Effector memory CD4-positive, alpha-beta T cell (primary cell): ENCODE measurements at regions not wholly inside any gene's neighbourhood (a gene's known extent, or its start where the extent isn't known, plus 50 kb on each side); places are given as distances from the start of the nearest gene placed in this dataset.

Experiments used
- DNase-seq, 3 donors: peaks; one replicate each; pipeline ENCODE4 v3.0.0-alpha.2; 2020
- H3K27ac ChIP-seq: 2 replicates; pipeline ENCODE4 v1.7.0; 2013; ENCODE audit warnings: mild to moderate bottlenecking, low read length, moderate library complexity; ENCODE audit not compliant: insufficient read depth, poor library complexity, severe bottlenecking
- H3K27me3 ChIP-seq: replicated peaks from 2 replicates; pipeline ENCODE4 v1.7.0; 2013; ENCODE audit warnings: mild to moderate bottlenecking, low read length; ENCODE audit not compliant: insufficient read depth, control insufficient read depth, poor library complexity, severe bottlenecking
- H3K36me3 ChIP-seq: 2 replicates; pipeline ENCODE4 v1.7.0; 2013; ENCODE audit warnings: mild to moderate bottlenecking, low read length, moderate library complexity; ENCODE audit not compliant: control insufficient read depth, insufficient read depth
- H3K4me1 ChIP-seq: 2 replicates; pipeline ENCODE4 v1.7.0; 2013; ENCODE audit warnings: low read length, mild to moderate bottlenecking; ENCODE audit not compliant: control insufficient read depth, insufficient read depth, poor library complexity, severe bottlenecking
- H3K4me3 ChIP-seq: 2 replicates; pipeline ENCODE4 v1.7.0; 2013; ENCODE audit warnings: low read length, low read depth, mild to moderate bottlenecking; ENCODE audit not compliant: insufficient read depth, poor library complexity, severe bottlenecking
- H3K9me3 ChIP-seq: 2 replicates; pipeline ENCODE4 v1.7.0; 2013; ENCODE audit warnings: mild to moderate bottlenecking, low read length, moderate library complexity; ENCODE audit not compliant: control insufficient read depth

DNA sequence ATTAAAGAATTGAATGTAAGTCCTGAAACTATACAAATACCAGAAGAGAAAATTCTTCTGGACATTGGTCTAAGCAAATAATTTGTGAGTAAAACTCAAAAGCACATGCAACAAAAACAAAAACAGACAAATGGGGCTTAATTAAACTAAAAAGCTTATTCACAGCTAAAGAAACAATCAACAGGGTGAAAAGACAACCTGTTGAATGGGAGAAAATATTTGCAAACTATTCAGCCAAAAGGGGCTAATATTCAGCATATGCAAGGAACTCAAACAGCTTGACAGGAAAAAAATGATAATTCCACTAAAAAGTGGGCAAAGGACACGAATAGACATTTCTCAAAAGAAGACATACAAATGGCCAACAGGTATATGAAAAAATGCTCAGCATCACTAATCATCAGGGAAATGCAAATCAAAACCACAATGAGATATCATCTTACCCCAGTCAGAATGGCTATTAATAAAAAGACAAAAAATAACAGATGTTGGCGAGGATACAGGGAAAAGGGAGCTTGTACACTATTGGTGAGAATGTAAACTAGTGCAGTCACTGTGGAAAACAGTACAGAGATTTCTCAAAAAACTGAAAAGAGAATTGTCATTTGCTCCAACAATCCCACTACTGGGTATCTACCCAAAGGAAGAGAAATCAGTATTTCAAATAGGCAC lies 177.5 kb upstream of the RTL1 start:
- Histone ChIP-seq H3K36me3 (no peaks in the 10 kb centered on the region), H3K27ac (no peak overlapping the region), H3K9me3 (no peaks in the 10 kb centered on the region), H3K27me3 (no peaks in the 10 kb centered on the region), H3K4me1 (no peaks in the 10 kb centered on the region), H3K4me3 (no peak overlapping the region)
- DNase-seq, result no peak

DNA sequence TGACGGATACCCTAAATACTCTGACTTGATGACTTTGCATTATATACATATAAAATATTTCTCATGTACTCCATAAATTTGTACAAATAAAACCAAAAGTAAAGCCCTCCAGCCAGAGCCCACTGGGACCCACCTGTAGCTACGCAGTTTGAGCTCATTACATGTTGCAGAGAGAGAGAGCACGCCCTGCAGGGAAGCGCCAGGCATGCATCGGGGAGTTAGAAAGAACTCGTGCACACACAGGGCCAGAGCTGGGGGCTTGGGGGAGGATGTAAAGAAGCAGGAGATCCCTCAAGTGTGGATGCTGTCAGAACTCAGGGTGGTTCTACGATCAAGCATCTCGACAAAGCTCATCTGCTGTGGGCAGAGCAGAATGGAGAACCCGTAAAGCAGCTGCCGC lies 178.5 kb upstream of the RTL1 start:
- H3K27me3 ChIP-seq, result no peaks in the 10 kb centered on the region
- no peak for DNase-seq
- no peak overlapping the region for H3K4me3 ChIP-seq
- no peaks in the 10 kb centered on the region for H3K36me3 ChIP-seq
- no peaks in the 10 kb centered on the region for H3K9me3 ChIP-seq
- H3K27ac ChIP-seq, result no peak overlapping the region
- no peaks in the 10 kb centered on the region for H3K4me1 ChIP-seq

DNA sequence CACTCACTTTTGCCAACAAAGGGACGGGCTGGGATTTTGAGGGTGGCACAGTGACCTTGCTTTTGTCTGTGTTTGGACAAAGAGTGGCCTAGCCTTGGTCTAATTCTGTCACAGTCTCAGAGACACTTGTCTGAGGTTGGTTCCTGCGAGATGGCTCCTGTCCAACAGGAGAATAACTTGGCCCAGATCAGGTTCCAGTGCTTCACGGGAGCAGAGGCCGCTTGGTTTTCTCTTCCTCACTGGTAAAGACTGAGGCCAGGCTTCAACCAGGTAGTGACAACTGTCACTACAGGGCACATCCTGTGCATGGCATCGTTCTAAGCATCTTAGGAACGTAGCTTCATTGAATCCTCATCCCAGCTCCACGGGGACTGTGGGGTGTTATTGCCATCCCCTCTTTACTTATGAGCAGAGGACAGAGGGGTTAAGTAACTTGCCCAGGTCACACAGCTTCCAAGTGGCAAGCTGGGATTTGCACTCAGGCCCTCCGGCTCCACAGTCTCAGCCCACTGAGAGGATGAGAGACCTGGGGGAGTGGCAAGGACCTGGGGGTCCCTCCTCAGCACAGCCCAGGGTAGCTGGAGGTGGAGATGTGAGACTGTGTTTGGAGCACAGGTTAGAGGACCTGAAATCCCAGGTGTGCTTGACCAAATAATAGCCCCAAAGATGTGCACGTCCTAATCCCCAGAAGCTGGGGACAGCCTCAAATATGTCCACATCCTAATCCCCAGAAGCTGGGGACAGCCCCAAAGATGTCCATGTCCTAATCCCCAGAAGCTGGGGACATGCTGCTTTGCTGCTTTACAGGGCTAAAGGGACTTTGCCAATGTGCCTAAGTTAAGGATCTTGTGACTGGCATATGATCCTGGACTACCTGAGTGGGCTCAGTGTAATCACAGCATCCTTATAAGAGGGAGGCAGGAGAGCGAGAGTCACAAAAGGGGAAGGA lies 179.2 kb upstream of the RTL1 start:
- H3K4me1 ChIP-seq, result no peaks in the 10 kb centered on the region
- H3K9me3 ChIP-seq, result no peaks in the 10 kb centered on the region
- DNase-seq, result no peak
- no peaks in the 10 kb centered on the region for H3K27me3 ChIP-seq
- H3K36me3 ChIP-seq, result no peaks in the 10 kb centered on the region
- no peak overlapping the region for H3K27ac ChIP-seq
- H3K4me3 ChIP-seq, result no peak overlapping the region

DNA sequence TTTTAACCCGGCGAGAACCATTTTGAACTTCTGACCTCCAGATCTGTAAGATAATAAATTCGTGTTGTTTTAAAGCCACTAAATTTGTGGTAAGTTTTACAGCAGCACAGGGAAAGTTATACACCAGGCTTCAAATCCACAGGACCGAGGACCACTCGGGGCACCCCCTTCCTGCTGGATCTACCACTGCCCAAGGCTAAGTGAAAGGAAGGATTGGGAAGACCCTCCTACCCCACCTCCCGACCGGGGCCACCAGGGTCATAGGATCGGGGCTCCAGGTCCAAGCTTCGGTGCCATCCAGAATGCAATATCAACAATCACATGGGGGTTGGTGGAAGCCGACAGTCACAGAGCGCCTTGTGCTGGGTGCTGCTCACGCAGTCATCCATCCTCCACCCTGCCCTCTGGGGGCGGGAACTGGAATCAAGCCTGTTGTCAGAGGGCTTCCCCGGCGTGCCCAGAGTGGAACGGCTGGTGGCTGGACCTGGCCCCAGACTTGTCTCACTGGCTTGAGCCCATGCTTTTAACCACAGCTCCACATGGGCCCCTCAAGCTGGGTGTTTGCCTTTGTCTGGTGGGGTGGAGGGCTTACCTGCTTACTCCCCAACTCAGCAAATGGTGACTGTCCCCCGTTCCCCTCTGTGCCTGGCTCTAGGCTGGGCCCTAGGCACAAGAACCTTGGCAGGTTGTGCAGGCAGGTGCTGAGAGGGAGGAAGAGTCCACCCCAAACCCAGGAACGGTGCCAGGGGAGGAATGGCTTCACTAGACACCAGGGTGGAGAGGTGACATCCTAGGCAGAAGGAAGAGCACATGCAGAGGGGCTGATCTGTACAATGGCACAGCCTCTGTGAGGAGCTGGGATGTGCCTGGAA lies 180.3 kb upstream of the RTL1 start:
- Histone ChIP-seq H3K4me1 (no peaks in the 10 kb centered on the region), H3K27me3 (no peaks in the 10 kb centered on the region), H3K4me3 (no peak overlapping the region), H3K27ac (no peak overlapping the region), H3K36me3 (no peaks in the 10 kb centered on the region), H3K9me3 (no peaks in the 10 kb centered on the region)
- DNase-seq, result no peak

GRCh38 chr14:101084436-101084826 lies 180.9 kb upstream of the RTL1 start:
- no peaks in the 10 kb centered on the region for H3K27me3 ChIP-seq
- no peaks in the 10 kb centered on the region for H3K9me3 ChIP-seq
- DNase-seq, result no peak
- no peaks in the 10 kb centered on the region for H3K4me1 ChIP-seq
- H3K36me3 ChIP-seq, result no peaks in the 10 kb centered on the region
- no peak overlapping the region for H3K4me3 ChIP-seq
- no peak overlapping the region for H3K27ac ChIP-seq

GRCh38 chr14:101086926-101087325 lies 183.4 kb upstream of the RTL1 start:
- Histone ChIP-seq H3K4me1 (no peaks in the 10 kb centered on the region), H3K27me3 (no peaks in the 10 kb centered on the region), H3K27ac (no peak overlapping the region), H3K36me3 (no peaks in the 10 kb centered on the region), H3K9me3 (no peaks in the 10 kb centered on the region), H3K4me3 (no peak overlapping the region)
- DNase-seq, result no peak

DNA sequence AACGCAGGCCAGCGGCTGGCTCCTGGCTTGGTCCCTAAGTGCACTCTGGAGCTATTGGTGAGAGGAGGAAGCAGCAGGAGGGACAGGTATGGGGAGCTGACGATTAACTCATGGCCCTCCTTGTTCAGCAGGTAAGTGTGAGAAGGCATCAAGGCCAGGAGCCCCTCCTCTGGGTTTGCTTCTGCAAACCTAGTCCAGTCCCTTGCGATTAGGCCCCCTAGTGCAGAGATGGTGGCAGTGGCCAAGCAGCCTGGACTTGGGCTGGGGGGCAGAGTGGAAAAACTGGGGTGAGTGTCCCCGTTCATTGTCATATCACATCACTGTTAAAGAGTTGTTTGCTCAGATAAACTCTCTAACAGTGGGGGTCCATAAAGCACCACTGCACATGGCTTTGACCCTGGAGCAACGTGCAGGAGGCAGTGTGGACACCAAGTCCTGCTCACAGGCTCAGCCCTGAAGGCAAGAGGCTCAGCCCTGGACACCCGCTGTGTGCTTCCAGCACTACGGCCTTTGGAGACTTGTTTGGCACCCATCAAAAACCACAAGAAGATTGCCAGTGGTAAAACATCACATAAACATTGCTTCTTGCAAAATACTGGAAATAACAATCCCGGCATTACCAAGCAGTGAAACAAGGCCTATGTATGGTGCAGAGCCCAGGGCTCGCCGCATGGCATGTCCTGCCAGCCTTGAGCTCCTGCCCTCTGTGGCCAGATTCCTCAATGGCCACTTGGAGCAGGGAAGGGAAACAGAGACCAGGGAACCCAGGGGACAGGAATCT lies 184.3 kb upstream of the RTL1 start:
- no peak overlapping the region for H3K4me3 ChIP-seq
- H3K27me3 ChIP-seq, result no peaks in the 10 kb centered on the region
- no peaks in the 10 kb centered on the region for H3K36me3 ChIP-seq
- H3K27ac ChIP-seq, result no peak overlapping the region
- H3K9me3 ChIP-seq, result no peaks in the 10 kb centered on the region
- DNase-seq, result no peak
- no peaks in the 10 kb centered on the region for H3K4me1 ChIP-seq

- Histone ChIP-seq H3K36me3 (no peaks in the 10 kb centered on the region), H3K27me3 (no peaks in the 10 kb centered on the region), H3K9me3 (no peaks in the 10 kb centered on the region), H3K4me1 (no peaks in the 10 kb centered on the region), H3K4me3 (no peak overlapping the region), H3K27ac (no peak overlapping the region)
- DNase-seq, result no peak
These were observed 184.8 kb upstream of the RTL1 start for GRCh38 chr14:101088395-101088667.

GRCh38 chr14:101088714-101089113 lies 185.2 kb upstream of the RTL1 start:
- Histone ChIP-seq H3K27me3 (no peaks in the 10 kb centered on the region), H3K4me1 (no peaks in the 10 kb centered on the region), H3K9me3 (no peaks in the 10 kb centered on the region), H3K36me3 (no peaks in the 10 kb centered on the region), H3K4me3 (no peak overlapping the region), H3K27ac (no peak overlapping the region)
- DNase-seq, result no peak
